Activated naive CD4-positive, alpha-beta T cell treated with anti-CD3 and anti-CD28 coated beads for 36 hours (primary cell): ENCODE measurements at regions not wholly inside any gene's neighbourhood (a gene's known extent, or its start where the extent isn't known, plus 50 kb on each side); places are given as distances from the start of the nearest gene placed in this dataset.

ENCODE experiments used
- CTCF ChIA-PET: fragments of 350-600 bp; sonication (Branson Sonifier 250); formaldehyde crosslinking; loops from one replicate; lab custom pipeline; 2021; ENCODE audit warnings: antibody characterized with exemption; lab: Charles Lee
- DNase-seq: peaks from one replicate; pipeline ENCODE4 v3.0.0-alpha.2; 2020
- H3K27ac Mint-ChIP-seq: one replicate; pipeline ENCODE4 v1.8.0; 2021; ENCODE audit warnings: mild to moderate bottlenecking, mixed read lengths
- H3K27me3 Mint-ChIP-seq: one replicate; pipeline ENCODE4 v1.8.0; 2021; ENCODE audit warnings: low read depth, mixed read lengths
- H3K36me3 Mint-ChIP-seq: one replicate; pipeline ENCODE4 v1.8.0; 2021; ENCODE audit warnings: low read depth, mixed read lengths
- H3K4me1 Mint-ChIP-seq: one replicate; pipeline ENCODE4 v1.8.0; 2021; ENCODE audit warnings: low read depth, mixed read lengths
- H3K4me3 Mint-ChIP-seq: one replicate; pipeline ENCODE4 v1.8.0; 2021; ENCODE audit warnings: mild to moderate bottlenecking, moderate library complexity, mixed read lengths
- H3K9me3 Mint-ChIP-seq: one replicate; pipeline ENCODE4 v1.8.0; 2021; ENCODE audit warnings: mixed read lengths
- intact Hi-C: fragments of 100-400 bp; cut with micrococcal nuclease; formaldehyde crosslinking; loops from one replicate; pipeline ENCODE4 v1.15.1; 2023

- H3K27ac Mint-ChIP-seq = no peak overlapping the region
- no peak for DNase-seq
- CTCF ChIA-PET = no interaction called here
- intact Hi-C loops = no loop called here
- peaks cover 6% of the 10 kb centered on the region for H3K4me1 Mint-ChIP-seq
- H3K36me3 Mint-ChIP-seq = no peaks in the 10 kb centered on the region
- no peaks in the 10 kb centered on the region for H3K9me3 Mint-ChIP-seq
- H3K4me3 Mint-ChIP-seq = no peak overlapping the region
- peaks cover 69% of the 10 kb centered on the region for H3K27me3 Mint-ChIP-seq
These were observed 292.9 kb upstream of the NR2F2 start for GRCh38 chr15:96037584-96037983.

DNA sequence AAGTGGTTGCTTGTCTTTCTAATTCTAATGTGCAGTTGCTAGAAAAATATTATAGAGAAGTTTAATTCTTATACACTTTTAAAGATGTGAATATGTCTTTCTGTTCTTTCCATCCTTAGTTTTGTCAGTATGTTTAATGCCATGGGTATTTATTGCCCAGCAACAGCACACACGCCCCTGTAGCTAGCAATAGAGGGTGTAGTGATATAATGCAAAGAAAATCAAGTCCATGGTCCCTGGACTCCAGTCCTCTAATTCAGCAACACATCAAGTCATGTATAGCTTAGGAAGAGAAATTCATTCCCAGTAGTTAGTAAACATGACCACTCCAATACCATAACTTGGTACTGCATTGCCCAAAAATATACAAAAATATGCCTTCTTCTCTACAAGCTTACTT is 292.4 kb upstream of the NR2F2 start:
- DNase-seq = no peak
- intact Hi-C loops = no loop called here
- Mint-ChIP-seq H3K36me3 (no peaks in the 10 kb centered on the region), H3K9me3 (no peaks in the 10 kb centered on the region), H3K27me3 (peaks cover 68% of the 10 kb centered on the region), H3K4me3 (no peak overlapping the region), H3K27ac (no peak overlapping the region), H3K4me1 (peaks cover 6% of the 10 kb centered on the region)
- CTCF ChIA-PET = no interaction called here

GRCh38 chr15:96038650-96039049 is 291.9 kb upstream of the NR2F2 start:
- no peak overlapping the region for H3K4me3 Mint-ChIP-seq
- no peaks in the 10 kb centered on the region for H3K9me3 Mint-ChIP-seq
- intact Hi-C loops = no loop called here

DNA sequence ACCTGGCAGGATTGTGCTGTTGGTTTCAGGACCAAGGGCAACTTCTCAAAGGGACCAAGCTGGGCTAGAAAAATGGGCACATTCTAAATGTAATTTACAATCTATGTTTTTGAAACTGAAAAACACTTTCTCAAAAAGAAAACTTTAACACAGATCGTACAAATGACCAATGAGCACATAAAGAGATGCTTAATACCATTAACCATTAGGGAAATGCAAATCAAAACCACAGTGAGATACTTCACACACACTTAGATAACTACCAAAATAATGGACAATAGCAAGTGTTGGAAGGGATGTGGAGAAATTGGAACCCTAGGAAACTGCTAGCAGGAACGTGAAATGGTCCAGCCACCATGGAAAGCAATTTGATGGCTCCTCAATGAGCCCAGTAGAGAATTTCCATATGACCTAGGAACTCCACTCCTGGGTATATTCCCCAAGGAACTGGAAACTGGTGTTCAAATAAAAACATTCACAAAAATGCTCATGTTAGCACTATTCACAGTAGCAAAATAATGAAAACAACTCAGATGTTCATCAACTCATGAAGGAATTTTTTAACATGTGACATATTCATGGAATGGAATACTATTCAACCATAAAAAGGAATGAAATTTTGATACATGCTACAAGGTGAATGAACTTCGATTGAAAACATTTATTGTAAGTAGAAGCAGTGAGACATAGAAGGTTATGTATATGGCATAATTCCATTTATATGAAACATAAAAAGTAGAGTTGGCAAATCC is 288.3 kb upstream of the NR2F2 start:
- Mint-ChIP-seq H3K27me3 (peaks cover 65% of the 10 kb centered on the region), H3K4me1 (peaks cover 8% of the 10 kb centered on the region), H3K27ac (no peak overlapping the region), H3K4me3 (no peak overlapping the region), H3K36me3 (no peaks in the 10 kb centered on the region), H3K9me3 (no peaks in the 10 kb centered on the region)
- intact Hi-C loops = no loop called here
- CTCF ChIA-PET = interaction anchor here (0.6 kb wide), 1 partner anchor 49 kb away, joined by 6 read pairs; no protein-coding TSS in a partner anchor
- DNase-seq = no peak

More at GRCh38 chr15:96038650-96039049, 291.9 kb upstream of the NR2F2 start:
- H3K27ac Mint-ChIP-seq = no peak overlapping the region
- no peaks in the 10 kb centered on the region for H3K36me3 Mint-ChIP-seq
- no peak for DNase-seq
- H3K27me3 Mint-ChIP-seq = peaks cover 66% of the 10 kb centered on the region
- CTCF ChIA-PET = no interaction called here
- H3K4me1 Mint-ChIP-seq = peaks cover 6% of the 10 kb centered on the region

- Mint-ChIP-seq H3K4me1 (peaks cover 4% of the 10 kb centered on the region), H3K36me3 (no peaks in the 10 kb centered on the region), H3K27me3 (peaks cover 63% of the 10 kb centered on the region), H3K27ac (no peak overlapping the region), H3K9me3 (no peaks in the 10 kb centered on the region), H3K4me3 (no peak overlapping the region)
- intact Hi-C loops = no loop called here
- no peak for DNase-seq
- CTCF ChIA-PET = no interaction called here
These were observed 287.7 kb upstream of the NR2F2 start for GRCh38 chr15:96042734-96043224.

DNA sequence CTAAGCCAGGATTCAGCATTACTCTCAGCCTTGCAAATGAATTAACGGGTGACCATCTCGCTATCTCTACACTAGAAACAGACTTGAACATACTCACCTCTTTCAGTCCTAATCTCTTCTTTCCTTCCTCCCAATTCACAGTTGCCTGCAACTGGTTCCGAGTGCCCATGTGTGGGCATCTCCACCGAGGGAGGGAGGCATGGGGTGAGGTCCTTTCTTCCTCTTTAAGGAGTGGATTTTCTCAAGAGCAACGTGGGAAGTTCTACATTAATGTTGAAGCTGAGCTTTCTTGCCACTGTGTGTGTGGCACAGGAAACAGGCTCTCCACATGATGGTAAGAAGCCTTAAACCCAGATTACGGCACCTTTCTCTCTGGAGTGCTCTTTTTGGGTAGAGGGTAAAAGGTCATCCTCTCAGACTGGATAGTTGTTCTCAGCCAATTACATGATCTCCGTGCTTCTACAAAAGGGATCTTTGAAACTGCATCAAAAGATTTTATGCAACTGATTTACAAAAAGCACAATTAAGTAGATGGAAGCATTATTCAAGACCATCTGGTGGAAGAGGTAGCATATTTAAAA is 286.8 kb upstream of the NR2F2 start:
- no peak overlapping the region for H3K27ac Mint-ChIP-seq
- H3K4me3 Mint-ChIP-seq = no peak overlapping the region
- H3K27me3 Mint-ChIP-seq = peaks cover 62% of the 10 kb centered on the region
- no peak for DNase-seq
- peaks cover 4% of the 10 kb centered on the region for H3K4me1 Mint-ChIP-seq
- intact Hi-C loops = no loop called here
- H3K36me3 Mint-ChIP-seq = no peaks in the 10 kb centered on the region
- CTCF ChIA-PET = interaction anchor here (0.6 kb wide), 1 partner anchor 656 kb away, joined by 3 read pairs; no protein-coding TSS in a partner anchor
- H3K9me3 Mint-ChIP-seq = no peaks in the 10 kb centered on the region

DNA sequence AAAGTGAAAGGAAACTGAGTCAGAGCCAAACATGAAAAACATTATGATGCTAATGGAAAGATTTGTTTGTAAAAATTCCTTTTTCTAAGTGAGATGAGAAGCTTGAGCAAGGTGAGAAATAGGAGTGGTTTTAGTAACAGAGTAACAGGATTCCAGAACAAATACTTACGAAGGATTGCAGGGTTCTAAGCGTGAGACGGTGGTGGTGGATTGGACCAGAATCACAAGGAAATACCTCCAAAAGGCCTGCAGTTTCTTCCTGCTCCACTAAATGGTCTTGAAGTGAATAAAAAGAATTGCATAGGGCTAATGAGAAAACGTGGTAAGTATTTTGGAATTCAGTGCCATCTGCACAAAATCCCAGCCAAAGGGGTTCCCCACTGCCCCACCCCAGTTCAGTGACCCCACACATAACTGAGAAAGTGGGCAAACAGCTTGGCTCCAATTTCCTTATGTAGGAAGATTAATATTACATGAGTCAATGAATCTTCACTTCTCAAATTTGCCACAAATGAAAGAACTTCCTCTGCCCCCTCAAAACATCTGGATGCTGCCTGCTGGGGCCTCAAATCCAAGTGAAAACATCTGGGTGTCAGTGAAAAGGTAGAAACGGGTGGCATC is 283.8 kb upstream of the NR2F2 start:
- intact Hi-C loops = no loop called here
- Mint-ChIP-seq H3K27me3 (peaks cover 59% of the 10 kb centered on the region), H3K36me3 (no peaks in the 10 kb centered on the region), H3K4me1 (peaks cover 4% of the 10 kb centered on the region), H3K9me3 (no peaks in the 10 kb centered on the region), H3K4me3 (no peak overlapping the region), H3K27ac (no peak overlapping the region)
- CTCF ChIA-PET = no interaction called here
- DNase-seq = no peak

DNA sequence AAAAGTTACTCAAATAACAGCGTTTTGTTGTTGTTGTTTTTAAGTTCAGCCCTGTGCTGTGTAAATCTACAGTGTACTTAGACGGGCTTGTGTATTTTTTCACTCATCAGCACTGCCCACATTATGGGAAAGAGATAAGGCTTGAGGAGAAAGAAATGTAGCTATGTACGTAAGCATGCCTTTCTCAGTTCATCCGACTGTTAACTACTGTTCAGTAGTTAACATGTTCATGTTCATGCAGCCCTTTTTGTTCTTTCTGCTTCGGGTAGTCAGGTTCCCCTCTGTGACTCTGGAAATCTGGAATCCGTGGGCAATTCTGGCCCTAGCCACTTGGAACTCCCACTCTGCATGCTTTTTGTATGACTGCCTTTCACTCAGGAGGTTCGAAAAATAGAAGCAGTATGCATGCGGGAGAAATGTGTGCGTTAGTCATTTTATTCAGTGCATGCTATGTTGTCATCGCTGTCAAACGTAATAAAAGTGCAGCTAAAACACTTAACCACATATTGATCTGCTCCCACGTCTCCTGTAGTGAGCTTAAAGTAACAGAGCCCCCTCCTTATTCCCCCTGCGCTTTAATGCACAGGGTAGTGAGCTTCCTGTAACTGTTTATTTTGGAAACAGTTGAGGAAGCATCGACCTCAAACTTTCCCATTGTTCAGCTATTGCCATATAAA is 283.1 kb upstream of the NR2F2 start:
- intact Hi-C loops = no loop called here
- no peaks in the 10 kb centered on the region for H3K36me3 Mint-ChIP-seq
- DNase-seq = no peak
- no peak overlapping the region for H3K27ac Mint-ChIP-seq
- peaks cover 60% of the 10 kb centered on the region for H3K27me3 Mint-ChIP-seq
- H3K4me3 Mint-ChIP-seq = no peak overlapping the region
- H3K9me3 Mint-ChIP-seq = no peaks in the 10 kb centered on the region
- H3K4me1 Mint-ChIP-seq = peaks cover 4% of the 10 kb centered on the region
- CTCF ChIA-PET = interaction anchor here (0.5 to 0.6 kb wide), 2 partner anchors 1191 to 1357 kb away, joined by 3 read pairs; no protein-coding TSS in a partner anchor

- DNase-seq = no peak
- CTCF ChIA-PET = no interaction called here
- H3K36me3 Mint-ChIP-seq = no peaks in the 10 kb centered on the region
- intact Hi-C loops = no loop called here
- H3K4me1 Mint-ChIP-seq = peaks cover 12% of the 10 kb centered on the region
- H3K9me3 Mint-ChIP-seq = no peaks in the 10 kb centered on the region
- H3K4me3 Mint-ChIP-seq = no peak overlapping the region
- H3K27ac Mint-ChIP-seq = no peak overlapping the region
- peaks cover 58% of the 10 kb centered on the region for H3K27me3 Mint-ChIP-seq
These were observed 281.2 kb upstream of the NR2F2 start for GRCh38 chr15:96049323-96049722.

GRCh38 chr15:96049766-96050165 is 280.7 kb upstream of the NR2F2 start:
- intact Hi-C loops = no loop called here
- no peaks in the 10 kb centered on the region for H3K36me3 Mint-ChIP-seq
- CTCF ChIA-PET = no interaction called here
- H3K27me3 Mint-ChIP-seq = peaks cover 56% of the 10 kb centered on the region
- no peak for DNase-seq
- no peak overlapping the region for H3K4me3 Mint-ChIP-seq
- H3K9me3 Mint-ChIP-seq = no peaks in the 10 kb centered on the region
- H3K27ac Mint-ChIP-seq = no peak overlapping the region
- peaks cover 12% of the 10 kb centered on the region for H3K4me1 Mint-ChIP-seq

- H3K9me3 Mint-ChIP-seq = no peaks in the 10 kb centered on the region
- peaks cover 62% of the 10 kb centered on the region for H3K27me3 Mint-ChIP-seq
- no peak for DNase-seq
- H3K4me3 Mint-ChIP-seq = no peak overlapping the region
- H3K4me1 Mint-ChIP-seq = peaks cover 8% of the 10 kb centered on the region
- no peak overlapping the region for H3K27ac Mint-ChIP-seq
- intact Hi-C loops = no loop called here
- CTCF ChIA-PET = no interaction called here
- no peaks in the 10 kb centered on the region for H3K36me3 Mint-ChIP-seq
These were observed 278.9 kb upstream of the NR2F2 start for GRCh38 chr15:96051598-96051997.

- intact Hi-C loops = no loop called here
- H3K27me3 Mint-ChIP-seq = peaks cover 62% of the 10 kb centered on the region
- no peaks in the 10 kb centered on the region for H3K36me3 Mint-ChIP-seq
- no peak for DNase-seq
- CTCF ChIA-PET = no interaction called here
- H3K27ac Mint-ChIP-seq = no peak overlapping the region
- H3K9me3 Mint-ChIP-seq = no peaks in the 10 kb centered on the region
- H3K4me3 Mint-ChIP-seq = no peak overlapping the region
- H3K4me1 Mint-ChIP-seq = peaks cover 8% of the 10 kb centered on the region
These were observed 278.3 kb upstream of the NR2F2 start for GRCh38 chr15:96052154-96052553.
